ENCODE measurements at regions not wholly inside any gene's neighbourhood (a gene's known extent, or its start where the extent isn't known, plus 50 kb on each side); places are given as distances from the start of the nearest gene placed in this dataset.

DNA sequence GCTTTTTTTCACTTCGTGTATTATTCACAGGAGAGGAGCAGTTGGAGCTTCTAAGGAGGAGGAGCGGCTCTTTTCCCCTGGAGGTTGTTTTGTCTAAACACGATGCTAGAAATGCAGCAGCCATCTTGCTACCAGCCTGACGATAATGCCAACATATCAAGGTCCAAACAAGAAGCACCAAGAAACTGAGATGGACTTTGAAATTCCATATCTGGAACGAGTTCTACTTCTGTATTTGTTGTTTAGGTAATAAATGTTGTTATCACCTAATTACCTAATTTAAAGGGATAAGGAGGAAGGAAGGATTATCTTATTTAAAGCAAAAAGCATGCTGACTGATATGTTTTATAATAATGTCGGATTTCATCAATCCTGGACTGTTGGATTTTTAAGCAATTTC, 174.4 kb upstream of the TMPO start:
- TF ChIP-seq, protein P1, sequence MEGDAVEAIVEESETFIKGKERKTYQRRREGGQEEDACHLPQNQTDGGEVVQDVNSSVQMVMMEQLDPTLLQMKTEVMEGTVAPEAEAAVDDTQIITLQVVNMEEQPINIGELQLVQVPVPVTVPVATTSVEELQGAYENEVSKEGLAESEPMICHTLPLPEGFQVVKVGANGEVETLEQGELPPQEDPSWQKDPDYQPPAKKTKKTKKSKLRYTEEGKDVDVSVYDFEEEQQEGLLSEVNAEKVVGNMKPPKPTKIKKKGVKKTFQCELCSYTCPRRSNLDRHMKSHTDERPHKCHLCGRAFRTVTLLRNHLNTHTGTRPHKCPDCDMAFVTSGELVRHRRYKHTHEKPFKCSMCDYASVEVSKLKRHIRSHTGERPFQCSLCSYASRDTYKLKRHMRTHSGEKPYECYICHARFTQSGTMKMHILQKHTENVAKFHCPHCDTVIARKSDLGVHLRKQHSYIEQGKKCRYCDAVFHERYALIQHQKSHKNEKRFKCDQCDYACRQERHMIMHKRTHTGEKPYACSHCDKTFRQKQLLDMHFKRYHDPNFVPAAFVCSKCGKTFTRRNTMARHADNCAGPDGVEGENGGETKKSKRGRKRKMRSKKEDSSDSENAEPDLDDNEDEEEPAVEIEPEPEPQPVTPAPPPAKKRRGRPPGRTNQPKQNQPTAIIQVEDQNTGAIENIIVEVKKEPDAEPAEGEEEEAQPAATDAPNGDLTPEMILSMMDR (IDR thresholded peaks at IDR 0.05): no peak
- TF ChIP-seq POLR2A (IDR thresholded peaks at IDR 0.05) (no peak), EP300 (IDR thresholded peaks at IDR 0.05) (no peak)

Data from stomach (tissue), 4 donors.